ENCODE measurements at regions not wholly inside any gene's neighbourhood (a gene's known extent, or its start where the extent isn't known, plus 50 kb on each side); places are given as distances from the start of the nearest gene placed in this dataset.

DNA sequence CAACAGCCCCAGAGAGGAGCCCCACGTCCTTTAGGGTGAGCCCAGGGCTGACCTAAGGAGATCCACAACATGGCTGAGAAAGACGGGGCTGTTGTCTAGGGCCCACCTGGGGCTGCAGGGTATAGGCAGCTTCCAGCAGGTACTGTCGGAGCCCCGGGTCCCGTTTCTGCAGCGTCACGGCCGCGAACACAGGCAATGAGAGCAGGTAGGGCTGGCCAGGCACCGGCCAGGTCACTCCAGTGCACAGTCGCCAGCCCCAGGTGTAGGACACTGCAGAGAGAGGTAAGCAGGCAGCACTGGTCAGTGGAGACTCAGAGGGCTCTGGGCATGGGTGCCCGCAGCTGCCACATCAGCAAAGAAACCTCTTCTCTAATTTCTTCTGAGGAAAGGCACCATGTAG is 115.2 kb downstream of the LITAF start:
- no peak for TF ChIP-seq ZNF274 (IDR thresholded peaks at IDR 0.05; ENCODE audit: low read depth, low read length)
- no peak for TF ChIP-seq YY1 (IDR thresholded peaks at IDR 0.05; ENCODE audit: insufficient read depth, insufficient read length)
- no peak for TF ChIP-seq SUZ12 (IDR thresholded peaks at IDR 0.05; ENCODE audit: extremely low read depth, insufficient read depth, insufficient read length)
